ENCODE measurements at regions not wholly inside any gene's neighbourhood (a gene's known extent, or its start where the extent isn't known, plus 50 kb on each side); places are given as distances from the start of the nearest gene placed in this dataset.

DNA sequence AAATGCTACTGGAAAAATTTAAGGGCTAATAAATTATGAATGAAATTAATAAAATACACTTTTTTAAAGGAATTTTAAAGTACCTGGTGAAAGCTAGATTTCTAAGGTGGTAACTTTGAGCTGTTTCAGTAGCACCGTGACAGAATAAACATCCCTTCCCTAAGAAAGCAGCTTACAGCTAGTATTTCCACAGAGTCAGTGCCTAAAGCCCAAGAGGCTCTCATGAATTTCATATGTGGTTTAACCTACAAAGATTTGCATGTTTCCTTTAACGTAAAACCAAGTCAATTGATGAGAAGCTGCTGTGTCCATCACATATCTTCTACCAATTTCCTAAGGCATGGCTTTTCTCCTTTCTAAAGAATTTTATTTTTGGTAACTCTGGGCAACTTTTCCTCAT, 56.8 kb downstream of the IFNG start:
- no peaks in the 10 kb centered on the region for H3K9me3 Mint-ChIP-seq (ENCODE audit: low read depth)
- H3K4me3 Mint-ChIP-seq: no peak overlapping the region
- intact Hi-C loops (cut with DNase I, micrococcal nuclease): no loop called here
- ChIA-PET POLR2A (interaction anchor here (0.6 kb wide), 1 partner anchor 53 kb away, joined by 3 read pairs; no protein-coding TSS in a partner anchor), CTCF (interaction anchor here (0.6 to 2.2 kb wide), 5 partner anchors 11 to 126 kb away, joined by 3 to 9 read pairs (median 5); no protein-coding TSS in a partner anchor)
- no peaks in the 10 kb centered on the region for H3K27me3 Mint-ChIP-seq
- no peak for ATAC-seq
- no peak for DNase-seq
- H3K27ac Mint-ChIP-seq: no peak overlapping the region
- H3K36me3 Mint-ChIP-seq (ENCODE audit: low read depth): no peaks in the 10 kb centered on the region
- no peaks in the 10 kb centered on the region for H3K4me1 Mint-ChIP-seq

DNA sequence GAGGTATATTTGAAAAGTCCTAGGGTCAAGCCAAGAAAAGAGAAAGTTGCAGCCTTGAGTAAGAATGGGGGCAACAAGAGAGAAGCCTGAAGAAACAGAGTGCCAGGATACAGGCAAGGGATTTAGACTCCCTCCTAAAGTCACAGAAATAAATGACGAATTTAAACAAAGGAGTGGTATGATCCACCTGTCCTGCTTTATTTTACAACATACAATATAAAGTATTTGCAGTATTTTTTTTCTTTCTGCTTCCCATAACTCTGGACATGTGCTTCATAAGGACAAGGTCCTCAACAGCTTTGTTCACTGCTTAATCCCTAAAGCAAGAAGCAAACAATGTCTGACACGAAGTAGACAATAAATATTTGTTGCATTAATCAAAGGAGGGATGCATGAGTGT, 57.4 kb downstream of the IFNG start:
- Mint-ChIP-seq H3K27ac (no peak overlapping the region), H3K4me1 (no peaks in the 10 kb centered on the region), H3K9me3 (ENCODE audit: low read depth) (no peaks in the 10 kb centered on the region), H3K4me3 (no peak overlapping the region), H3K27me3 (no peaks in the 10 kb centered on the region), H3K36me3 (ENCODE audit: low read depth) (no peaks in the 10 kb centered on the region)
- no peak for DNase-seq
- ChIA-PET CTCF (interaction anchor here (0.6 to 2.2 kb wide), 5 partner anchors 11 to 127 kb away, joined by 3 to 9 read pairs (median 5); no protein-coding TSS in a partner anchor), POLR2A (no interaction called here)
- no peak for ATAC-seq
- intact Hi-C loops (cut with DNase I, micrococcal nuclease): no loop called here

DNA sequence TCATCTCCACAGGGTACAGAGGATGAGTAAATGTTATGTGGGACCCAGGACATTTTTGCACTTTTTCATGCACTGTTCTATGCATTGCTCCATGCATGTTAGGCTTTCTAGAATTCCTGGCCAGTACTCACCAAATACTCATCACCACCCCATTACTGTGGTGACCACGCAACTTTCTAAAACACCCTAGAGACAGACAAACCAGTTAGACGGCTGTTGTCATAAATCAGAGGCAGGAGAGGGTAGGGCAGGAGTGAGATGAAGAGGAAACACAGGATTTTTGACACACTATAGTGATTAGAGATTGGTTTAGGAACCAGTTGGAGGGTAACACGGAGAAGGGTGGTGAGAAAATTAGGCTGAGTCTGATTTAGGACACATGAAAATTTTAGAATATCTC, 59.3 kb downstream of the IFNG start:
- CTCF ChIA-PET: no interaction called here

DNA sequence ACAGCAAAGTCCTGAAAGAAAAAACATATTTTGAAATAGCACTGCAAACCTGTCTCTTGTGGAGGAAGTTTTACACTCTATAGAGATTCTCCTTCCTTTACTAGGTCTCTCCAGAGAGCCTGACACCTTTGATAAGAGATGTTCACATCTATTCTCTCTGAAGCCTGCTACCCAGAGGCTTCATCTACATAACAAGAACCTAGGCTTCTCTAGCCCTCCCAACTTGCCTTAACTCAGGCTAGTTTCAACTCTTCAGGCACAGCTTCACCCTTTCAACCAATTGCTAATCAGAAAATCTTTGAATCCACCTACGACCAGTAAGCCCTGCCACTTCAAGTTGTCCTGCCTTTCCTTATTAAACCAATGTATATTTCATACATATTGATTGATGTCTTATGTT, 60.6 kb downstream of the IFNG start:
- ATAC-seq (no peak), DNase-seq (no peak)
- Mint-ChIP-seq H3K4me1 (no peaks in the 10 kb centered on the region), H3K9me3 (ENCODE audit: low read depth) (no peaks in the 10 kb centered on the region), H3K27me3 (no peaks in the 10 kb centered on the region), H3K36me3 (ENCODE audit: low read depth) (no peaks in the 10 kb centered on the region), H3K27ac (no peak overlapping the region), H3K4me3 (no peak overlapping the region)
- intact Hi-C loops (cut with DNase I, micrococcal nuclease): no loop called here
- CTCF ChIA-PET: no interaction called here
- POLR2A ChIA-PET: no interaction called here

More for the DNA sequence above, 59.3 kb downstream of the IFNG start:
- intact Hi-C loops (cut with DNase I, micrococcal nuclease): no loop called here
- Mint-ChIP-seq H3K9me3 (ENCODE audit: low read depth) (no peaks in the 10 kb centered on the region), H3K4me1 (no peaks in the 10 kb centered on the region), H3K27ac (no peak overlapping the region), H3K4me3 (no peak overlapping the region), H3K27me3 (no peaks in the 10 kb centered on the region), H3K36me3 (ENCODE audit: low read depth) (no peaks in the 10 kb centered on the region)
- ATAC-seq (no peak), DNase-seq (no peak)
- POLR2A ChIA-PET: no interaction called here

DNA sequence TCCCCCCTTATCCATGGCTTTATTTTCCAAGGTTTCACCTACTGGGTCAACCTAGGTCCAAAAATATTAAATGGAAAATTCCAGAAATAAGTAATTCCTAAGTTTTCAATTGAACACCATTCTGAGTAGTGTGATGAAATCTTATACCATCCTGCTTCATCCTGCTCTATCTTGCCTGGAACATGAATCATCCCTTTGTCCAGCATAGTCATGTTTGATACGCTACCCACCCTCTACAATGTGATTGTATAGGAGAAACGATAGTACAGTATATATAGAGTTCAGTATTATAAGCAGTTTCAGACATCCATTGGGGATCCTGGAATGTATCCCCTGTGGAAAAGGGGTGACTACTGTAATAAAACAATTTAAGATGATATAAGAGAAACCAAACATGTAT, 62.2 kb downstream of the IFNG start:
- Mint-ChIP-seq H3K4me1 (no peaks in the 10 kb centered on the region), H3K4me3 (no peak overlapping the region), H3K9me3 (ENCODE audit: low read depth) (no peaks in the 10 kb centered on the region), H3K36me3 (ENCODE audit: low read depth) (no peaks in the 10 kb centered on the region), H3K27ac (no peak overlapping the region), H3K27me3 (no peaks in the 10 kb centered on the region)
- ATAC-seq: no peak
- CTCF ChIA-PET: interaction anchor here (1.6 to 3.4 kb wide), 2 partner anchors 61 to 126 kb away, joined by 4 to 14 read pairs; partner anchors contain the start of gene IFNG
- DNase-seq: no peak
- POLR2A ChIA-PET: no interaction called here
- intact Hi-C loops (cut with DNase I, micrococcal nuclease): no loop called here

DNA sequence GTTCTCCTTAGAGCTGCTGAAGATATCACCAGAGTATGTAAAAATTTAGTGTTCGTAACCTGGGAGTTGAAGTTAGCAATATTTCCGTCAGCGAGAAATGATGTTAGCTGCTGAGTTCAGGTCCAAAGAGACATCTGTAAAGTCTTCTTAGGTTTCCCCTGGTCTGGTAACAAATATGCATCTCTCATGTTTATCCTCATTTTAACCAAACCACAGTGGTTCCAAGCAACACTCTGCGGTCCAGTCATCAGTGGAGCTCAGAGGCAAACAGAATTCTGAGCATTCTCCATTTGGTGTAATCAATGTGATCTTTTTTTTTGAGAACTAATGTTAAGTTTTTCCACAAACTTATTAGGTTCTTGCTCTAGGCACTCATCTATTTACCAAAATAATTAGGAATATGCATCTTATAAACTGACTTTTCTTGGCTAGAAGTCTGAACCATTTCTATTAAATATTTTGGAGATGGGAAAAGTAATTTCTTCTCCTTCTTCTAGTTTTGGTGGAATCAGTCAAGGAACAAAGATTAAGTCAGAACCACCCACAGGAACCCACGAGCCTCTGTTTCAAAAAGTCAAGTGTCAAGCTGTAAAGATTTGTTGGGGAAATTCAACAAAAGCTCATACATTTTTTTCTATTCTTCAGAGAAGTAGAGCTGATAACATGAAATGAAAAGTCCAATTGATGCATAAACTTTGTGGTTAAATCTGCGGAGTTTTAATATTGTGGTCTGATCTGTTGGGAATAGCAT, 64.7 kb downstream of the IFNG start:
- POLR2A ChIA-PET: no interaction called here

DNA sequence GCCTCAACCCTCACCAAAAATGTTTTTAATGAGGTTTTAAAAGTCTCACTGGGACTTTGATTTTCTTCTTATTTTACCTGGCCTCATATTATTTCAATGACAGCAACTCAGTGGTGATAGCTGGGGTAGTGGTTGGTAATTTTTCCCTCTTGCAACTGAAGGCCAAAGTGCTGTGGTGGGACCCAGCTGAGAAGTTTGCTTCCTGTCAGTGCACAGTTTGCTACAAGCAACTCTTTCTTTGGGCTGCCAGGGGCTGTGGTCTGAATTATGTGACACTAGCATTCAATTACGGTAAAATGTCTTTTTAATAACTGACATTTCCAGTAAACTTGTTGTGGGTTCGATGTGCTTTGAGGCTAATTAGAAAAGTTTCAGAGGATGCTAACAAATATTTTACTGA, 65.3 kb downstream of the IFNG start:
- CTCF ChIA-PET: interaction anchor here (0.6 to 3.4 kb wide), 2 partner anchors 64 to 1161 kb away, joined by 3 to 14 read pairs; partner anchors contain the start of gene IFNG
- ATAC-seq: no peak
- intact Hi-C loops (cut with DNase I, micrococcal nuclease): no loop called here

More for the DNA sequence above, 64.7 kb downstream of the IFNG start:
- Mint-ChIP-seq H3K27ac (no peak overlapping the region), H3K27me3 (peaks cover 2% of the 10 kb centered on the region), H3K4me1 (no peaks in the 10 kb centered on the region), H3K9me3 (ENCODE audit: low read depth) (peaks cover 3% of the 10 kb centered on the region), H3K4me3 (no peak overlapping the region), H3K36me3 (ENCODE audit: low read depth) (peaks cover 2% of the 10 kb centered on the region)
- CTCF ChIA-PET: interaction anchor here (0.6 to 3.4 kb wide), 4 partner anchors 8 to 1161 kb away, joined by 3 to 14 read pairs (median 3); partner anchors contain the start of gene IFNG
- intact Hi-C loops (cut with DNase I, micrococcal nuclease): no loop called here
- DNase-seq (no peak), ATAC-seq (no peak)

DNA sequence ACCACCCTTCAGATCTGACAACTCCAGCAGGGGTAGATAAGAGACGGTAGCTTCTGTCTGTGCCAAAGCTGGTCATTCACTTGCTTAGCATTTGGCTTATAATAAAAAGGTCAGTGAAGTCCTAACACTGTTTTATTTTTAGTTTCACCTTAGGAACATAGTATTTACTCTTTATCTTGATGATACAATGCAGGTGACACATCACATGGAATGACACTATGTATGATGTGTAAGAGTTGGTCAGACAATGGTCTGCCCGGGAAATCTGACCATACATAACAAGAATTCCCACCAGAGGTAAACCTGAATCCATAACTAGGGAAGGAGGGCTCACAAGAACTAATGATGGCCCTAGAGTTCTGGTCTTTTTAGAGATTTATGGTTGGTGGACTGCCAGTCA, 66.6 kb downstream of the IFNG start:
- H3K9me3 Mint-ChIP-seq (ENCODE audit: low read depth): peaks cover 13% of the 10 kb centered on the region
- POLR2A ChIA-PET: no interaction called here
- DNase-seq: no peak
- intact Hi-C loops (cut with DNase I, micrococcal nuclease): no loop called here
- CTCF ChIA-PET: interaction anchor here (1.2 to 1.6 kb wide), 3 partner anchors 16 to 66 kb away, joined by 3 to 5 read pairs (median 3); no protein-coding TSS in a partner anchor
- peaks cover 7% of the 10 kb centered on the region for H3K36me3 Mint-ChIP-seq (ENCODE audit: low read depth)
- H3K27me3 Mint-ChIP-seq: peaks cover 4% of the 10 kb centered on the region
- H3K4me1 Mint-ChIP-seq: no peaks in the 10 kb centered on the region
- H3K4me3 Mint-ChIP-seq: no peak overlapping the region
- ATAC-seq: no peak
- H3K27ac Mint-ChIP-seq: no peak overlapping the region

More for the DNA sequence above, 65.3 kb downstream of the IFNG start:
- no peak for DNase-seq
- Mint-ChIP-seq H3K9me3 (ENCODE audit: low read depth) (peaks cover 8% of the 10 kb centered on the region), H3K4me1 (no peaks in the 10 kb centered on the region), H3K27ac (no peak overlapping the region), H3K4me3 (no peak overlapping the region), H3K36me3 (ENCODE audit: low read depth) (peaks cover 5% of the 10 kb centered on the region), H3K27me3 (peaks cover 4% of the 10 kb centered on the region)
- POLR2A ChIA-PET: no interaction called here

DNA sequence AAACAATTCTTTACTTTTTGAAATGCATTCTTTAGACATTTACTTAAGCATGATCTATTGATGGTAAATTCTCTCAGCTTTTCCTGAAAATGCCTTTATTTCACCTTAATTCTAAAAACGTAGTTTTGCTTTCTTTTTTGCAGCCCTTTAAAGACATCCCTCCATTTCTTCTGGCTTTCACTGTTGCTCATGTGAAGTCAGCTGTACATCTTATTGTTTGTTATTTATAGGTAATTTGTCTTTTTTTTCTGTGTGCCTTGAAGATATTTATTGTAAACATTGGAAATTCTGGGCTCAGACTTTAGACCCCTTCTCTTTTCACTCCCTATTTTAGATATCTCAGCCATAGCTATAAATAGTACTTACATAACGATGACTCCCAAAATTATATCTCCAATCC, 70.4 kb downstream of the IFNG start:
- ChIA-PET CTCF (interaction anchor here (1.4 kb wide), 2 partner anchors 12 to 25 kb away, joined by 3 to 5 read pairs; no protein-coding TSS in a partner anchor), POLR2A (no interaction called here)
- ATAC-seq: no peak

DNA sequence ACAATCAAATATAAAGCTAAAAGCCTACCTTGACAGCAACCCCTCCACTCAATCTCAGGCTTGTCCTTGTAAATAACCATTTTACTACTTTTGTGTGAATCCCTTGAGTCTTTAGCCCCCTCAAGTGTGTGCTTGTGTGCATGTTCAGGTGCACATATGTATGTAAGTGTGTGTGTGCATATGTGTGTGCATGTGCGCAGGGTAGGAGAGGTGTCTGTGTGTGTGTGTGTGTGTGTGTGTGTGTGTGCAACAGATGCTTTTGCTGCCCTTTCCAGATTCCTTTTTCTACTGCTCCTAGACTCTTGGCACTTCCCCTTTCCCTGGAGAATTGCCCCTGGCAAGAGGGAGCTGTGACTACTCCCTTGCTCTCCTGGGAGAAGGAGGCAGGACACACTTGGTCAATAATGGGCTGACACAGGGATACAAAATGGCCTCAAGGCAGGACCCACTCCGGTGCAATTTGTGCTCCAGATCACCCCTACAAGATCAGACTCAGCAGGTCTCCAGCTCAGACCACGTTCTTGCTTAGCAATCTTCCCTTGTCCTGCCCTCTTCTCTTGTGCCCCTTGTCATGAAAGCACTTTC, 73.4 kb downstream of the IFNG start:
- H3K9me3 Mint-ChIP-seq (ENCODE audit: low read depth): peaks cover 24% of the 10 kb centered on the region
- no peaks in the 10 kb centered on the region for H3K4me1 Mint-ChIP-seq
- ATAC-seq (no peak), DNase-seq (no peak)
- H3K27me3 Mint-ChIP-seq: peaks cover 4% of the 10 kb centered on the region
- no peak overlapping the region for H3K4me3 Mint-ChIP-seq
- intact Hi-C loops (cut with DNase I, micrococcal nuclease): no loop called here
- H3K36me3 Mint-ChIP-seq (ENCODE audit: low read depth): peaks cover 7% of the 10 kb centered on the region
- ChIA-PET POLR2A (no interaction called here), CTCF (interaction anchor here (1.3 kb wide), 1 partner anchor 9 kb away, joined by 3 read pairs; no protein-coding TSS in a partner anchor)
- H3K27ac Mint-ChIP-seq: no peak overlapping the region

More for the DNA sequence above, 70.4 kb downstream of the IFNG start:
- Mint-ChIP-seq H3K27me3 (peaks cover 4% of the 10 kb centered on the region), H3K4me3 (no peak overlapping the region), H3K9me3 (ENCODE audit: low read depth) (peaks cover 17% of the 10 kb centered on the region), H3K36me3 (ENCODE audit: low read depth) (peaks cover 7% of the 10 kb centered on the region), H3K4me1 (no peaks in the 10 kb centered on the region), H3K27ac (no peak overlapping the region)
- DNase-seq: no peak
- intact Hi-C loops (cut with DNase I, micrococcal nuclease): no loop called here

DNA sequence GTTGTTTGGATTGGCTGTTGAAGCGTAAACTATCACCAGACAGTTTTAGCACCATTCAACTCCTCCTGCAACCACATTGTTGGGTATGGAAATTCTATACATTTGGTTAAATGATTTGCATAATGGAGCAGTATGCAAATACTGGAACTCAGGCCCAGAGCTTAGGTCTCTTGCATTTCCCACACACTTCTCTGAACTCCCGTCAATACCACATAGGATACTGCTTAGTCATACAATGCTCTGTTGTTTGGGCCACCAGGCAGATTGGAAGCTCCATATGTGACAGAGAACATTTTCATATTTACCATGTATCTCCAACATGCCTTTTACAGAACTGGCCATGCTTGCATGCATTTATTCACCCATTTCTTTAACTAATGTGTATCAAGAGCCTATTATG, 78.0 kb downstream of the IFNG start:
- no peak overlapping the region for H3K27ac Mint-ChIP-seq
- POLR2A ChIA-PET: interaction anchor here (0.6 kb wide), 1 partner anchor 16 kb away, joined by 3 read pairs; no protein-coding TSS in a partner anchor
- H3K4me1 Mint-ChIP-seq: peaks cover 10% of the 10 kb centered on the region
- H3K4me3 Mint-ChIP-seq: no peak overlapping the region
- ATAC-seq (peak; percentile 30), DNase-seq (no peak)
- H3K27me3 Mint-ChIP-seq: peaks cover 1% of the 10 kb centered on the region
- H3K36me3 Mint-ChIP-seq (ENCODE audit: low read depth): no peaks in the 10 kb centered on the region
- intact Hi-C loops (cut with DNase I, micrococcal nuclease): no loop called here
- peaks cover 11% of the 10 kb centered on the region for H3K9me3 Mint-ChIP-seq (ENCODE audit: low read depth)
- CTCF ChIA-PET: interaction anchor here (1.3 kb wide), 1 partner anchor 23 kb away, joined by 3 read pairs; no protein-coding TSS in a partner anchor

DNA sequence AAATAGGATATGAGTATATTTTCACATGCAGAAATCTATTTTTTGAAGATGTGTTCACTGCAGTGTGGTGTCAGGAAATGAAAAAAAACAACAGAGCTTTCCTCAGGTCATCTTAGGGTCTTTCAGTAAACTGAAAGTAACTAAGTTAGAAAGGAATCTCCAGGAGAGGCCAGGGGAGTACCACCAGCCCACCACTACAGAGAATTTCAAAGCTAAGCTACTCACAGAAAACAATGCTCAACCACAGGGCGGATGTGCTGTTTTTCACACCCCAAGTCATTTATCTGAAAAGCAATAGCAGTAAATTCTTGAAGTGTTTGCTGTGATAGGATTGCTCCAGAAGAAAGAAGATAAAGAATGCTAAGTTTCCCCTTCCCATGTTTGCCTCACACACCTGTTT, 79.0 kb downstream of the IFNG start:
- Mint-ChIP-seq H3K4me3 (no peak overlapping the region), H3K36me3 (ENCODE audit: low read depth) (no peaks in the 10 kb centered on the region), H3K27ac (no peak overlapping the region), H3K9me3 (ENCODE audit: low read depth) (peaks cover 11% of the 10 kb centered on the region), H3K4me1 (peaks cover 10% of the 10 kb centered on the region), H3K27me3 (peaks cover 1% of the 10 kb centered on the region)
- peak; percentile 35 for DNase-seq
- intact Hi-C loops (cut with DNase I, micrococcal nuclease): no loop called here
- CTCF ChIA-PET: no interaction called here
- peak; percentile 49 for ATAC-seq
- POLR2A ChIA-PET: interaction anchor here (0.6 kb wide), 1 partner anchor 39 kb away, joined by 3 read pairs; no protein-coding TSS in a partner anchor

Data from activated CD4-positive, alpha-beta T cell treated with anti-CD3 and anti-CD28 coated beads for 36 hours (primary cell).